ENCODE measurements at regions not wholly inside any gene's neighbourhood (a gene's known extent, or its start where the extent isn't known, plus 50 kb on each side); places are given as distances from the start of the nearest gene placed in this dataset.

GRCh38 chr2:176560296-176560695 is 291.1 kb downstream of the MTX2 start:
- TF ChIP-seq SP1 (CRISPR knock-in tag; conservative IDR thresholded peaks at IDR 0.05) (no peak), TEAD4 (CRISPR knock-in tag; IDR thresholded peaks at IDR 0.05) (no peak), CTCF (IDR thresholded peaks at IDR 0.05) (no peak), RELA (CRISPR knock-in tag; IDR thresholded peaks at IDR 0.05; ENCODE audit: borderline replicate concordance) (no peak), CREB1 (CRISPR knock-in tag; IDR thresholded peaks at IDR 0.05) (no peak), NFYB (CRISPR knock-in tag; conservative IDR thresholded peaks at IDR 0.05; ENCODE audit: low read depth) (no peak), MXD4 (CRISPR knock-in tag; IDR thresholded peaks at IDR 0.05; ENCODE audit: borderline replicate concordance) (no peak), ETV6 (CRISPR knock-in tag; IDR thresholded peaks at IDR 0.05) (no peak), ATF2 (CRISPR knock-in tag; IDR thresholded peaks at IDR 0.05; ENCODE audit: borderline replicate concordance, low read depth) (no peak), GABPB1 (CRISPR knock-in tag; IDR thresholded peaks at IDR 0.05) (no peak), IRF2 (CRISPR knock-in tag; IDR thresholded peaks at IDR 0.05; ENCODE audit: borderline replicate concordance, low read depth) (no peak), ERG (CRISPR knock-in tag; IDR thresholded peaks at IDR 0.05) (no peak), USF2 (CRISPR knock-in tag; IDR thresholded peaks at IDR 0.05) (no peak)
- TF ChIP-seq, protein P1, sequence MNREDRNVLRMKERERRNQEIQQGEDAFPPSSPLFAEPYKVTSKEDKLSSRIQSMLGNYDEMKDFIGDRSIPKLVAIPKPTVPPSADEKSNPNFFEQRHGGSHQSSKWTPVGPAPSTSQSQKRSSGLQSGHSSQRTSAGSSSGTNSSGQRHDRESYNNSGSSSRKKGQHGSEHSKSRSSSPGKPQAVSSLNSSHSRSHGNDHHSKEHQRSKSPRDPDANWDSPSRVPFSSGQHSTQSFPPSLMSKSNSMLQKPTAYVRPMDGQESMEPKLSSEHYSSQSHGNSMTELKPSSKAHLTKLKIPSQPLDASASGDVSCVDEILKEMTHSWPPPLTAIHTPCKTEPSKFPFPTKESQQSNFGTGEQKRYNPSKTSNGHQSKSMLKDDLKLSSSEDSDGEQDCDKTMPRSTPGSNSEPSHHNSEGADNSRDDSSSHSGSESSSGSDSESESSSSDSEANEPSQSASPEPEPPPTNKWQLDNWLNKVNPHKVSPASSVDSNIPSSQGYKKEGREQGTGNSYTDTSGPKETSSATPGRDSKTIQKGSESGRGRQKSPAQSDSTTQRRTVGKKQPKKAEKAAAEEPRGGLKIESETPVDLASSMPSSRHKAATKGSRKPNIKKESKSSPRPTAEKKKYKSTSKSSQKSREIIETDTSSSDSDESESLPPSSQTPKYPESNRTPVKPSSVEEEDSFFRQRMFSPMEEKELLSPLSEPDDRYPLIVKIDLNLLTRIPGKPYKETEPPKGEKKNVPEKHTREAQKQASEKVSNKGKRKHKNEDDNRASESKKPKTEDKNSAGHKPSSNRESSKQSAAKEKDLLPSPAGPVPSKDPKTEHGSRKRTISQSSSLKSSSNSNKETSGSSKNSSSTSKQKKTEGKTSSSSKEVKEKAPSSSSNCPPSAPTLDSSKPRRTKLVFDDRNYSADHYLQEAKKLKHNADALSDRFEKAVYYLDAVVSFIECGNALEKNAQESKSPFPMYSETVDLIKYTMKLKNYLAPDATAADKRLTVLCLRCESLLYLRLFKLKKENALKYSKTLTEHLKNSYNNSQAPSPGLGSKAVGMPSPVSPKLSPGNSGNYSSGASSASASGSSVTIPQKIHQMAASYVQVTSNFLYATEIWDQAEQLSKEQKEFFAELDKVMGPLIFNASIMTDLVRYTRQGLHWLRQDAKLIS (CRISPR knock-in tag; IDR thresholded peaks at IDR 0.05; ENCODE audit: borderline replicate concordance), result no peak

All from WTC11 (cell line).